Activated T-helper 1 cell treated with anti-CD3 and anti-CD28 coated beads, Interleukin-12 subunit alpha, Interleukin-12 subunit beta, Interleukin-2, Interleukin-4 antibody, amounts not matched to agents 30 ng/mL and 10 ng/mL and 1 ng/mL, durations not matched to agents 14 hours and 24 hours and 36 hours (primary cell): ENCODE measurements at regions not wholly inside any gene's neighbourhood (a gene's known extent, or its start where the extent isn't known, plus 50 kb on each side); places are given as distances from the start of the nearest gene placed in this dataset.
"Not testable (repeated sequence)": the region's sequence is repeated elsewhere in the genome, so short reads cannot be mapped to it uniquely, and the experiment has no call there.

Experiments used
- DNase-seq: peaks from one replicate; pipeline ENCODE4 v3.0.0; 2021; ENCODE audit warnings: low spot score
- H3K27ac Mint-ChIP-seq: one replicate; pipeline ENCODE4 v1.8.0; 2021; ENCODE audit warnings: mild to moderate bottlenecking, mixed read lengths
- H3K27me3 Mint-ChIP-seq: one replicate; pipeline ENCODE4 v1.8.0; 2022; ENCODE audit warnings: mild to moderate bottlenecking, moderate library complexity, mixed read lengths; ENCODE audit not compliant: insufficient read depth
- H3K36me3 Mint-ChIP-seq: one replicate; pipeline ENCODE4 v1.8.0; 2021; ENCODE audit warnings: low read depth, mixed read lengths
- H3K4me1 Mint-ChIP-seq: one replicate; pipeline ENCODE4 v1.8.0; 2021; ENCODE audit warnings: low read depth, mixed read lengths
- H3K4me3 Mint-ChIP-seq: one replicate; pipeline ENCODE4 v1.8.0; 2021; ENCODE audit warnings: mild to moderate bottlenecking, moderate library complexity, mixed read lengths
- H3K9me3 Mint-ChIP-seq: one replicate; pipeline ENCODE4 v1.8.0; 2021; ENCODE audit warnings: mixed read lengths
- intact Hi-C: fragments of 100-400 bp; cut with micrococcal nuclease; formaldehyde crosslinking; loops from one replicate; pipeline ENCODE4 v1.15.1; 2024

GRCh38 chr14:76699939-76700590, 61.2 kb upstream of the VASH1 start:
- Mint-ChIP-seq H3K4me3 (no peak overlapping the region), H3K9me3 (no peaks in the 10 kb centered on the region), H3K4me1 (no peaks in the 10 kb centered on the region), H3K27ac (no peak overlapping the region), H3K36me3 (no peaks in the 10 kb centered on the region), H3K27me3 (no peaks in the 10 kb centered on the region)
- no peak for DNase-seq
- intact Hi-C loops: no loop called here

GRCh38 chr14:76701436-76701835, 59.8 kb upstream of the VASH1 start:
- no peak overlapping the region for H3K27ac Mint-ChIP-seq
- intact Hi-C loops: no loop called here
- H3K9me3 Mint-ChIP-seq: no peaks in the 10 kb centered on the region
- no peaks in the 10 kb centered on the region for H3K36me3 Mint-ChIP-seq
- DNase-seq: no peak
- peaks cover 1% of the 10 kb centered on the region for H3K27me3 Mint-ChIP-seq
- H3K4me1 Mint-ChIP-seq: no peaks in the 10 kb centered on the region
- no peak overlapping the region for H3K4me3 Mint-ChIP-seq

- H3K9me3 Mint-ChIP-seq: no peaks in the 10 kb centered on the region
- H3K27me3 Mint-ChIP-seq: peaks cover 1% of the 10 kb centered on the region
- no peak overlapping the region for H3K4me3 Mint-ChIP-seq
- H3K36me3 Mint-ChIP-seq: no peaks in the 10 kb centered on the region
- no peak for DNase-seq
- no peak overlapping the region for H3K27ac Mint-ChIP-seq
- no peaks in the 10 kb centered on the region for H3K4me1 Mint-ChIP-seq
- intact Hi-C loops: no loop called here
Observed at GRCh38 chr14:76701981-76702380, 59.3 kb upstream of the VASH1 start.

- H3K36me3 Mint-ChIP-seq: no peaks in the 10 kb centered on the region
- H3K27me3 Mint-ChIP-seq: peaks cover 1% of the 10 kb centered on the region
- no peaks in the 10 kb centered on the region for H3K4me1 Mint-ChIP-seq
- no peak overlapping the region for H3K4me3 Mint-ChIP-seq
- no peak overlapping the region for H3K27ac Mint-ChIP-seq
- H3K9me3 Mint-ChIP-seq: no peaks in the 10 kb centered on the region
- DNase-seq: no peak
- intact Hi-C loops: no loop called here
Observed at GRCh38 chr14:76705214-76705613, 56.1 kb upstream of the VASH1 start.

GRCh38 chr14:76706207-76706606, 55.1 kb upstream of the VASH1 start:
- H3K9me3 Mint-ChIP-seq, H3K4me3 Mint-ChIP-seq, DNase-seq, H3K27ac Mint-ChIP-seq, H3K4me1 Mint-ChIP-seq, intact Hi-C loops, H3K27me3 Mint-ChIP-seq, H3K36me3 Mint-ChIP-seq: not testable (repeated sequence)

- Mint-ChIP-seq H3K9me3 (no peaks in the 10 kb centered on the region), H3K36me3 (no peaks in the 10 kb centered on the region), H3K27ac (no peak overlapping the region), H3K27me3 (peaks cover 6% of the 10 kb centered on the region), H3K4me1 (no peaks in the 10 kb centered on the region), H3K4me3 (no peak overlapping the region)
- intact Hi-C loops: no loop called here
- no peak for DNase-seq
Observed at GRCh38 chr14:76706811-76707210, 54.5 kb upstream of the VASH1 start.

- intact Hi-C loops: no loop called here
- Mint-ChIP-seq H3K27me3 (peaks cover 10% of the 10 kb centered on the region), H3K4me1 (no peaks in the 10 kb centered on the region), H3K9me3 (no peaks in the 10 kb centered on the region), H3K36me3 (no peaks in the 10 kb centered on the region), H3K4me3 (no peak overlapping the region), H3K27ac (no peak overlapping the region)
- no peak for DNase-seq
Observed at GRCh38 chr14:76708028-76708427, 53.2 kb upstream of the VASH1 start.

DNA sequence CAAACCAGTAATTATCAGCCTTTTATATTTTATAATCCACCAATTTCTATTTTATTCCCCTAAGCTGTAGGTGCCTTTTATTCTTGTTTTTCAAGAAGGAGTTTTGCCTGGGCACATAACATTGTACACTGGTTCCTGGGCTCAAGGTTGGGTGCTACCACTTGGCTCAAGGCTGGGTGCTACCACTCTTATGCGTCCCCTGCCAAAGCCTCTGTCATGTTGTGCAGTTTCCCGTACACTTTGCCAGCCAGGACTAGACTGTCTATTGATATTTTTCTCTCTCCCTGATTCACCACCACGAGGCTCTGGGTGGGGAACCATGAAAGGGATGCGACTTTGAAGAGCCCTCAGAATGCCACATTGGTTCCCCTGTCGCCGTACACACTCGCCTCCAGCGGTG, 52.5 kb upstream of the VASH1 start:
- intact Hi-C loops: no loop called here
- Mint-ChIP-seq H3K4me3 (no peak overlapping the region), H3K27me3 (peaks cover 12% of the 10 kb centered on the region), H3K4me1 (no peaks in the 10 kb centered on the region), H3K9me3 (no peaks in the 10 kb centered on the region), H3K36me3 (no peaks in the 10 kb centered on the region), H3K27ac (no peak overlapping the region)
- DNase-seq: no peak

- Mint-ChIP-seq H3K4me1 (no peaks in the 10 kb centered on the region), H3K27ac (no peak overlapping the region), H3K36me3 (no peaks in the 10 kb centered on the region), H3K9me3 (no peaks in the 10 kb centered on the region), H3K27me3 (peaks cover 14% of the 10 kb centered on the region), H3K4me3 (no peak overlapping the region)
- DNase-seq: no peak
- intact Hi-C loops: loop anchor here (1.0 to 2.0 kb wide), 4 partner anchors 74 to 384 kb away; no protein-coding TSS in a partner anchor
Observed at GRCh38 chr14:76710056-76711010, 50.9 kb upstream of the VASH1 start.
